GM04503 (cell line): ENCODE measurements at regions not wholly inside any gene's neighbourhood (a gene's known extent, or its start where the extent isn't known, plus 50 kb on each side); places are given as distances from the start of the nearest gene placed in this dataset.

ENCODE experiments used
- DNase-seq: peaks from one replicate; pipeline ENCODE4 v3.0.0-alpha.2; 2012; ENCODE audit warnings: low read depth

DNA sequence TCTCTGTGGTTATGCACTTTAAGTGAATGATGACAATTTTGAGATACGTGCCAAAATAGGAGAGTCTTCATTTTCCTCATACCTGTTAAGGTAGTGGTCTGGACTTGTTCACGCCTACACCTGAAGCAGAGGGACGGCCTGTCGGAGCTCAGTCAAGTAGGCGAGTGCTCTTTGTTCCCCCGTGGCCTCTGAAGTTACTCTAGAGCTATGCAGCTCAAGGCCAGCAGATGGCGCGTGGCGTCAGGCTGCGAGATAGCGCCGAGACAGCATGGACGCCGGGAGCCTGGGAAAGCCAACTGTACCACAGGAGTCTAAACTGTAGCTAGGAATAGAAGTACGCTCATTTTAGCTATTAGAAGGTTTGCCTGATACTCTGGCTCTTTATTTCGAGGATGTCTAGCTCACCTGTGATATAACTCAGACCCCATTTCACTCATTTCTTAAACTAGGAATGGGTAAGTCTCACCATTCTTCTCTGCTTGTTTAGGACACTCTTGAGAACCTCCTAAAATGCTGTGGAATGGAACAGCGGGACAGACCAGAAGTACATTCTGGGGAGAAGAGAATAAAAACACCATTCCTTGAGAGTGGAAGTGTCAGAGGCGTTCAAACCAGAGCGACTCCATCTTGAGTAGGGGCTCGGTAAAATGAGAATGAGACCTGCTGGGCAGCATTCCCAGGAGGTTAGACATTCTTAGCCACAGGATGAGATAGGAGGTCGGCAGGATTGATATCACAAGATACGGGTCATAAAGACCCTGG, 267.4 kb upstream of the HMGA2 start:
- no peak for DNase-seq

DNA sequence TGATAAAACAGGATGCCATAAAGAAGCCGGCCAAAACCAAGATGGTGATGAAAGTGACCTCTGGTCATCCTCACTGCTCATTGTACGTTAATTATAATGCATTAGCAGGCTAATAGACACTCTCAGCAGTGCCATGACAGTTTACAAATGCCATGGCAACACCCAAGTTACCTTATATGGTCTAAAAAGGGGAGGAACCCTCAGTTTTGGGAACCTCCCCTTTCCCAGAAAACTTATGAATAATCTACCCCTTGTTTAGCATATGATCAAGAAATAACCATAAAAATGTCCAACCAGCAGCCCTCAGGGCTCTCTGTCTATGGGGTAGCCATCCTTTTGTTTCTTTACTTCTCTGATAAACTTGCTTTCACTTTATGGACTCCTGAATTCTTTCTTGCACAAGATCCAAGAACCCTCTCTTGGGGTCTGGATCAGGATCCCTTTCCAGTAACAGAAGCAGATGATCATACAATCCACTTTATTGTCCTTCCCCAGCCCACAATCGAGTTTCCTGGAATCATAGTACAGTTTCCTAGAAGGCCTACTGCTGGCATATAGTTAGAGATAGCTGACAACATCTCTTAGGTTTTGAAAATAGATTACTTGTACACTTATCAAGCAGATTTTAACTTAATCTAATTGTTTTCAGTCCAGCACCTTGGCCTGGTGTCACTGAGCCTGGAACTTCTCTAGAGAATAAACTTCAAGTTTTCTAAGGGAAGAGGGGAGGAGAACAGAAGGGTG, 266.7 kb upstream of the HMGA2 start:
- DNase-seq: no peak

DNA sequence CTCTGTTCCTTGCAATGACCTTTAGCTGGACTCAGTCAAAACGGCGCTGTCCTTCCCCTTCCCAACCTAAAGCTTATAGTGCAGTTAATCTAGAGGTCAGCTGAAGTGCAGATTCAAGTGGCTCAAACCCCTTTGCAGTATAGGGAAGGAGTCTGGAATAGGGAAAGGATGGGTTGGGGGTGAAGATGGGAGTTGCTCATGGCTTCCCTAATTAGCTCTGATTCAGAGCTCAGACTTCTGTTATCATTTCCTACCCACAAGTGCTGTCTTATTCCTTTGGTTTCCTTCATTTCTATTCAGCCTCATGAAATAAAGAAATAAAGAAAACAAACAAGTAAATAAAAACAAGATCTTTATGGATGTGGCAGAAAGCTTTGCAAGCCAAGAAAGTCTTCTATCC, 264.0 kb upstream of the HMGA2 start:
- DNase-seq: no peak

DNA sequence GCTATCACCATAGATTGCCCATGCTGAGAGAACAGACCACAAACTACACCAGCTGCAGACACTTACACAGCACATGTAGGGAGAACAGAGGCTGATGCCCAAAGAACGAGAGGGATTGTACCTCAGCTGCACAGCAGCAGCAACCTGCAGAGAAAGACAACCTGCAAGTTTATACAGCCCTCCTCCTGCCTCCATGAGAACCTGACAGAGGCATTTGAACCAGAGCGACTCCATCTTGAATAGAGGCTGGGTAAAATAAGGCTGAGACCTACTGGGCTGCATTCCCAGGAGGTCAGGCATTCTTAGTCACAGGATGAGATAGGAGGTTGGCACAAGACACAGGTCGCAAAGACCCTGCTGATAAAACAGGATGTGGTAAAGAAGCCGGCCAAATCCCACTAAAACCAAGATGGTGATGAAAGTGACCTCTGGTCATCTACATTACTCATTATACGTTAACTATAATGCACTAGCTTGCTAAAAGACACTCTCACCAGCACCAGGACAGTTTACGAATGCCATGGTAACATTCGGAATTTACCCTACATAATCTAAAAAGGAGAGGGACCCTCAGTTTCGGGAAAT, 262.4 kb upstream of the HMGA2 start:
- DNase-seq: no peak

DNA sequence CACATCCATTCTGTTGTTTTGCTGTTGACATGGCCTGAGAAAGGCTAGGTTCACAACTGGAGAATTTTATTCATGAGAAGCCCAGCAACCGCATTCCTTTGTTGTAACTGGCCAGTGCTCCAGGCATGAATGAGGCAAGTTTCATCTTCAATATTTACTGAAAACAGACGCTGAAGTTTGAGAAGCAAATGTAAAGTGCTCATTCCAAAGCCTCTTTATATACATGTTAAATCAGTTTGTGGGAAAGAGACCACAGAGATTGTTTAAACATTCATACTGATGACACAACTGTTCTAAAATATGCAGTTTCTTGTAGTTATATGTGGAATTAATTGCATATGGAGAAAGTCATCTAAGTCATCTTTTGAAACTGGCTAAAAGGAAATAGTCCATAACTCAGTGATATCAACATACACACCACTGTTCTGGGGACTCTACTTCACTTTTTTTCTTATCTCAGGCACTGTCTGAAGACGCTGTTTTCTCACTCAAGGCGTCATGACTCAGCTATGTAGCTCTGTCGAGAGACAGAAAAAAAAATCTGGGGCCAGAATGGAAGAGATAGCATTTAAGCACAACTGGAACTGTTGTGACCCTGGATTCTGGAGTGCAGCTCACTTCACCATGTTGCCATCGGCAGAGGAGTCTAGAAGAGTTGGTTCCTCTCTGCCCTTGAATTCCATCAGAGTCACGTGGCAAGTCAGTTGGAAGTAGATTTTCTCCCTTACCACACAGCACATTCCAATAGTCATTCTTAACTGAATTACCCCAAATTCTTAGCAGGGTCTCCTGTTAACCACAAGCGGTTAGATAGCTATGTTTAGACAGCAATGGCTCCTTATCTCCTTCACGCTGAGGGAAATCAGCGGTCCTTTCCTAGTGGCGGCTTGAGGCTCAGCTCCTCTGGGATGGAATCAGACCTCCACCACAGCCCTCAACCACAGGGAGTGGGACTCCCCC, 258.4 kb upstream of the HMGA2 start:
- DNase-seq: peak; percentile 97

DNA sequence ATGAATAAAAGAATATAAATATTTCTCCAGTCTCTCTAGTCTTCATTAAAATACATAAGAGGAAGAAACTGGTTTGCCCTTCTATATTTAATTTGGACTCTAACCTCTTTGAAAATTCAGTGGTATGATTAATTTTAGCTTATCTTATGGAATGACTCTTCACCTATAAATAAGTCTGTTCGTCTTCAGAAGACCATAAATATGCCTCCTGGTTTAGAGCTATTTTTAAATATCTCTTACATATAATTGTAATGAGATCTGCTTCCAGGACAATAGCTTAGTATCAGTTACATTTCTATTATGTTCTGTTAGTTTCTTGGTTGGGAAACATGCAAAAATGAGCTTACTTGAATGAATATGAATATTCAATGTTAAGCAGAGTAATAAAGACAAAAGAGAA, 257.5 kb upstream of the HMGA2 start:
- no peak for DNase-seq

DNA sequence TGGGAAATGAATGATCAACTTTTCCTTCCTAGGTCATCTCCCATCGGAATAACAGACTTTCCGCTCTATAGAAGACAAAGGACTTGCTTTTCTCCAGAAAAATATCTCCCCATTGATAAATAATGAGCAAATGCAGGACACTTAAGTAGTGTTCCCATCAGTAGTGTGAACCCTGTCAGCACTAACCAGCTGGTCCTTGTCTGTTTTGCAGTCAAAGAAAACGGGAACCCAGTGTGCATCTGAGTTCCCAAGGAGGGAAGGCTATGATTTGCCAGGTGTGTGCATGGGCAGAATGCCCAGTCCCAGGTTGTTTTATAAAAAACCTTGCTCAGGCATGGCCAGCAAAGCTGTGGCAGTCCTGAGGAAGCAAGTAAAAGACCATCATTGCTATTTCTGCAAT, 256.5 kb upstream of the HMGA2 start:
- no peak for DNase-seq

DNA sequence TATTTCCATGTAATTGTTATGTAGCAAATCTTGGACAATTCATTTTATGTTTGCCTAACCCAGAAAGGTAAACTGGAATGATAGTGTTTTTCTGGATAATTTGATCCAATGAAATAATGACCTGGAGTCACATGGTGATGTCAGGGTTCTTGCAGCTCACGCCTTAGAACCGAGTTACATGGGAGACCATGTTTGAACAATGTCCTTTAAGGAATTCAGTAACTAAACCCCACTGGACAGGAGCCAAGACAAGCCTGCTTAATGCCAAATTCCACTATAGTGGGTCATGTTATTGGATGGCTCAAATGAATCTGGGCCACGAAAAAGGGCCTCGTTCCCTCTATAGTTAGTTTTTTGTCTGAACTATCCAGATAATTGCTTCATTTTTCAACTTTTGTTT, 255.8 kb upstream of the HMGA2 start:
- DNase-seq: no peak

DNA sequence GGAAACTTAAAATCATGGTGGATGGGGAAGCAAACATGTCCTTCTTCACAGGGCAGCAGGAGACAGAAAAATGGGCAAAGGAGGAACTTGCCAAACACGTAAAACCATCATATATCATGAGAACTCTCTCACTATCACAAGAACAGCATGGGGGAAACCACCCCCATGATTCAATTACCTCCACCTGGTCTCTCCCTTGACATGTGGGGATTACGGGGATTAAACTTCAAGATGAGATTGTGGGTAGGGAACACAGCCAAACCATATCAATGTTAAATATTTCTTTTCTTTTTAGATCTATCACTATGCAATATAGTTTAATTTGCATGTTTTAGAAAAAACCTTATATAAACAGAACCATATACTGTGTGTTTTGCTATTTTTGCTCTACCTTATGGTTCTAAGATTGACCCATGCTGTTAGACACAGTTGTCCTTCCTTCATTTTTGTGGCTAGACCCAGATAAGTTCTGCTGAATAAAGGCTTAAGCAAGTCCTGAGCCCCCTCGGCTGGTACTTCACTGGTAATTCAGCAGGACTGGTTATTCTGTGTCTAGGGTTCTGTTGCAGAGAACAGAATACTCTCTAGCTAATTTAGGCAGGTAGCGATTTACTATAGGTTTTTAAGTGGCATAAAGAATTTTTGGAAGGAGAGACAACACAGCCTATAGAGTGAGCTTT, 253.7 kb upstream of the HMGA2 start:
- no peak for DNase-seq

DNA sequence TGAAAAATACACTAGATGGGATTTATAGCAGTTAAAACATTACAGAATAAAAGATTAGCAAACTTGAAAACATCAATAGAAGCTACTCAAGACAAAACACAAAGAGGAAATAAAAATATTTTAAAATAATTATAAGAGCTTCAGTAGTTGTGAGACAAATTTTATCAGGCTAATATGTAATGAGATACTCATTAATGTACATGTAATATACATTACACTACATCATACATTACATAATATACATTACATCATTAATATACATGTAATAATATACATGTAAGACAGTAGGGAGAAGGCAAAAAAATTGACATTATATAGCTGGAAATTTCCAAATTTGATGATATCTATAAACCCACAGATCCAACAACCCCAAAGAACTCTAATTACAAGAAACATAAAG, 249.4 kb upstream of the HMGA2 start:
- no peak for DNase-seq

DNA sequence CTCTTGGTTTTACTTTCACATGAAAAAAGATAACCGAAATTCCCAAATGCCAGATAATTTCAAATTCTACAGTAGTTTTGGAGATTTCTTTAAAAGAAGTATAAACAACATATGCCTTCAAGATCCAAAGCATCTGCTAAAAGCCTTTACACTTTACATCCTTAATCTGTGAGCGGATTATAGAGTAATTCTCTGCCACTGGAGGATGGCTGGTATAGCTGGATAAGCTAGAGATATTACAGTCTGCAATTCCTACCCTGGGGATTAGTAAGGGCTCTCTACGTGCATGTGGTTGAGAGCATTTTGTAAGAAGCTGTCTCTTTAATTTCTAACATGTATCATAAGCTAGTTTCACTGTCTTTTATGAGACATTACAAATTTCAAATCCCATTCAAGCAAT, 240.3 kb upstream of the HMGA2 start:
- no peak for DNase-seq

DNA sequence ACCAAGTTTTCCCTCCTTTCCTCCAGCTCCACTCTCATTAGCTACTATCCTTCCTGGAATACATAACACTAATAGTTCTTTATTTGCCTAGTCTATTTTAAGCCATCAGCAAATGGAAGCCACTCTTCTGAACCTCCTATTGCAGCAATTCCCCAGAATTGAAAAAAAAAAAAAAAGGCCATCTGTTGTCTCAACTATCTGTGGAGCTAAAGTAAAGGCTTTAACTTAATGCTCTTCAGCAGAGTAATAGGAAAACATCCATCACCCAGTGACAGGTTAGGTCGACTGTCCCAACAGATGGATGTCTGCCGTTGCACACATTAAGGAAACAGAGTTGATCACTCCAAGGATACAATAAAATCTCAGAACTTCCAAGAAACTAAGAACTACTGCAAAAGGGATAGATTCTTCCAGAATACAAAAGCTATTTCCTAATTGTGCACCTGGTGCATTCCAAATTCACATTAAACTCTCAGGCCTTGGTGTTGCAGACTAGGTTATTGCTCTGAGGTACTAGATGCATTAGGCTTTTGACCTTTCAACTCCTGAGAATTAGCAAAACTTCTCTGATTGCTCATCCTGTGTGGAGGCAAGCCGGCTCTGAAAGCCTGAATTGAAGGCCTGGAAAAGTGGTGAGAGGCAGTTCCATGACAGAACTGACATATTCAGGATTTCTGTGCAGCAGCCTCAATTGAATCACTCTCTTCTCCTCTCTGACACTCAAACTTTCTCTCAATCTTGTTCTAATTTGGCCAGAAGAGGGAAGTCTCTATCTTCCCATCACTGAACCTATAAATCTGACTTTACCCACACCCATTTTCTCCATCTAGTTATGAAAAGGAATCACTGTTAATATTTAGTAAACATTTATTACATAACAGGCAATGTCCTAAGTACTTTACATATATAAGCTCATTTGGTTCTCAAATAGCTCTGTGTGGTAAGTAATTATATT, 238.4 kb upstream of the HMGA2 start:
- no peak for DNase-seq

DNA sequence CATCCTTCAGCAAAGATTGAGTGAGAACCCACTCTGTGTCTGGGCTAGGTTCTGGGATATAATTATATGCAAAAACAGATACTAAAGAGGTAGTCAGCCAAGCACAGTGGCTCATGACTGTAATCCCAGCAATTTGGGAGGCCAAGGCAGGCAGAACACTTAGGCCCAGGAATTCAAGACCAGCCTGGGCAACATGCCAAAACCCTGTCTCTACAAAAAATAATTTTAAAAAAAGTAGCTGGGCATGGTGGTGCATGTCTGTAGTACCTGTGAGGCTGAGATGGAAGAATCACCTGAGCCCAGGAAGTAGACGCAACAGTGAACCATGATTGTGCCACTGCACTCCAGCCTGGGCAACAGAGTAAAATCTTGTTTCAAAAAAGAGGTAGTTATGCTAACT, 237.5 kb upstream of the HMGA2 start:
- no peak for DNase-seq

DNA sequence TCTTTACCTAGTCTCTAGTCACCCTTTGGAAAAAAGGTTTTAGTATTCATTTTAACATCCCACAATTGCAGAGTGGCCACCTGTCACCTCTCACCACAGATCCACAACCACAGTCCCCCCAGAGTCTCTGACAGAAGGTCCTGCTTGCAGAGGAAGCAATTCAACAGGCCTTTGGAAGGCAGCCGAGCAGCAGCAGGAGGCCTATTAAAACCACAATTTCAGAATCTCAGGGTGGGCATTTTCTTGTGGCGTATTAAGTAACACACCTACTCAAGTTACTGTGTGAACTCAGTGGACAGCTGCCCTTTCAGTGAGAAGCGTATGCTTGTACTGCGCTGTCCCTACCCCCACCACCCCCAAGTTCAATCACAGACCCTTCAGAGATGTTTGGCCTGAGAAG, 234.0 kb upstream of the HMGA2 start:
- no peak for DNase-seq

DNA sequence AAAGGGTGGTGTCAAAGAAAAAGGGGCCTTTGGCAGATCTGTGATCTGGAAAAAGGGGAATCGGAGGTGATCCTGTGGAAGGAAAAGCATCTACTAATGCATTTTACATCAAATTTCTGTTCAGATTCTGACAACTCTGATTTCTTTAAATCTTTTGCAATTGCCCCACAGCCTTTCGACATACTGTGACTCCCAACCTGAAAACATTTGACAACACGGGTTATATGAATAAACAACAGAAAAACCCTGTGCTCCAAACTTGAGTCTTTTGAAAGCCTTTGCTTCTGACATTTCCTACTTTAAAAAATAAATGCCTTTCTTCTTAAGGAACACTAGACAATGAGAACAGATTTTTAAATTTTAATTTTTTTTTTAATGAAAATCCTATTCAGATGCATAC, 231.9 kb upstream of the HMGA2 start:
- no peak for DNase-seq

DNA sequence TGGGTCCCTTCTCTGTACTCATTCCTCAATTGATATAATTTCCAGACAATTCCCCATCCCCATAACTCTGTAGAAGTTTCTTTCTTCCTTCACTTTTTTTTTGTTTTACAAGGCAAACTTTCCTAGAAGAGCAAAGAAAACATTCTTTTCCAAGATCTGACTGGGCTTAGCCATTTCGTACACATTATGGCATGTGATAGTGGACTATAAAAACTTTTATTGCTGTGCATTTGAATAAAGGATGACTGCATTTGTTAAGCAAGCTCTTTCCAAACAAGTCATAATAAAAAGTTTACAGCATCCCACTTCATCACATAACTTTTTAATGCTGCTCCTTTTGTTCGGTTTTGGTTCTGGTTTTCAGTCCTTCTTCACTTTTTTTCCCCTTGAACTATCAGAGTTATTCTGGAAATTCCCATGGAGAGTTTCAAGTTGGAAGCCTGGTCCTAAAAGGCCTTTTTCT, 231.0 kb upstream of the HMGA2 start:
- DNase-seq: peak; percentile 76

DNA sequence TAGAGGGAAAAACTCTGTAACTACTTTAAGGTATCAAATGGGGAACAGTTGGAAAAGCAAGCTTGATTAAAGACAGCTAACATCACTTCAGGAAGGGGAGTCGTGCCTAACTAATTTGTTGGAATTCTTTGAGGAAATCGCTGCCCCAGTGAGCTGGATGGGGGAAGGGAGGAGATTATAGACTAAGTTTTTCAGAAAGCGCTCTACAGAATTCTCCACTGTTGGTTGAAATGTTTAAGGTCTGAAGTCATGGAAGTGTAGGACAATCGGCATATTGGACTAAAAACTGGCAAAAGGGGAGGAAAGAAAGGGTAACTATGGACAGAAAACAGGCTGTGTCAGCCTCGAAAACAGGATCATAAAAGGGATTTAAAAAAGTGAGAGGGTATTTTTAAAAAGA, 229.9 kb upstream of the HMGA2 start:
- DNase-seq: no peak

DNA sequence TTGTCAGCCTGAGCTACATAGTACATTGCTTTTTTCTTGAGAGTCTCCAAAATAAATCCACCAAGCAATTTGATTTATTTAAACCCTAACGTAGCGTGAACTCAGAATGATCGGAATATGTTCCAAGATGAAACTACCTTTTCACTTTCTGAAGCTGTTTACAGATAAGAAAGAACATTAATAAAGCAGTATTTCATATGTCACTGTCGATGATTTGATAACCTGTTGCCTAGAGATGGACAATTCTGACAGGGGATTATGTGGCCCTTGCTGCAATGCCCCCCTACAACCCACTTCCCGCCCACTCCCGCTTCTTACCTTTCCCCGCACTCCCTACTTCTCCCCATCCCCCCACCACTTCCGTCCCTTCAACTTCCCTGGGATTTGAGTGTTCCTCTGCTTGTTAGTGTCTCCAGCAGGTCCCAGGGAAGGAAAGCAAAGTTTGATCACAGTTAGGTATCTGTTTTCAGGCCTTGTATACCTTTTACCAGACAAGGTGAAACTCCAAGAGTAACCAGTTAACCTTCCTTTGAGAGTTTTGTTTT, 229.2 kb upstream of the HMGA2 start:
- DNase-seq: no peak

DNA sequence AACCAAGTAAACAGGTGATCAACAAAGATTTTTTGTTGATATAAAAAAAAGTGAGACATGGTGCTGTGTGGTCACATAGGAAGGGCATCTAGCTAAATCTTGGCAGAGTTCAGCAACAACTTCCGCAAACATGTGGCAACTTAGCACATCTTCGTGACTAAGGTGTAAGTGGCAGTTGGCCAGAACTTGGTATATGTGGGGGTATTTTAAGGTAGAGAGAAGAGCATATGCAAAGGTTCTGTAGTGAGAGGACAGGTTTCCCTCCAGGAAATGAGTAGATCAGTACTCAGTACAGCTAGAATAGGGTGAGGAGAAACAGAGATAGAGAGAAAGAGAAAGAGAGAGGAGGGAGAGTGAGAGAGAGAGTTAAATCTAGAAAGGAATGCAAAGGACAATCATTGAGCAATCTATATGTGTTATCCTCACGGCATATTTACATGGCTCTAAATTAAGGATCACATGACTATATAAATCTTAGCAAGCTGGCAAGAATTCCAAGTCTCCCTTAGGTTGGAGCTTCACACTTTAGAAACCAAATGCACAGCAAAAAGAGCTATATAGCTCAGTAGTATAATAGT, 227.7 kb upstream of the HMGA2 start:
- no peak for DNase-seq

DNA sequence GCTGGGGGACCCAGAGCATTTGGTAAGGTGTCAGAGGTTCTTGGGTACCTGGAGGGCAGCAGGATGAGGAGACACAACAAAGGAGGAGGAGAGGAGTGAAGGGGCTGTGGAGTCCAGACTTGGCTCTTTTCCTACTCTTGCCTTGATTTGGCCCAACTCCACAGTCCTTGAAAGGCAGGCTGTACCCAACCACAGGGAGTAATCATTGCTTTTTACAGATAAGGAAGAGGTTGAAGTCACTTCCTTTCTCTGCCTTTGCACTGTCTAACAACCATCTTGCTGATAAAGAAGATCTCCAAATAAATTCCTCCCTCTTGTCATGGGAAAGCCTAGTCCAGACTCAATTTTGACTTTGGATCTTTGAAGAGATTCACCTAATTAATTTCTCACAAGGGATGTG, 226.8 kb upstream of the HMGA2 start:
- DNase-seq: no peak
